Neural progenitor cell (in vitro differentiated cells): ENCODE measurements at regions not wholly inside any gene's neighbourhood (a gene's known extent, or its start where the extent isn't known, plus 50 kb on each side); places are given as distances from the start of the nearest gene placed in this dataset.

Experiments used
- CTCF ChIP-seq: fragments of 200-600 bp; sonication (generic); IDR thresholded peaks from 2 replicates; pipeline ENCODE4 v1.5.1; 2017; ENCODE audit warnings: antibody characterized with exemption, mild to moderate bottlenecking
- EZH2 ChIP-seq: fragments of 200-600 bp; sonication (generic); IDR thresholded peaks from 2 replicates; pipeline ENCODE4 v1.6.1; 2017; ENCODE audit warnings: antibody characterized with exemption, mild to moderate bottlenecking, moderate library complexity

DNA sequence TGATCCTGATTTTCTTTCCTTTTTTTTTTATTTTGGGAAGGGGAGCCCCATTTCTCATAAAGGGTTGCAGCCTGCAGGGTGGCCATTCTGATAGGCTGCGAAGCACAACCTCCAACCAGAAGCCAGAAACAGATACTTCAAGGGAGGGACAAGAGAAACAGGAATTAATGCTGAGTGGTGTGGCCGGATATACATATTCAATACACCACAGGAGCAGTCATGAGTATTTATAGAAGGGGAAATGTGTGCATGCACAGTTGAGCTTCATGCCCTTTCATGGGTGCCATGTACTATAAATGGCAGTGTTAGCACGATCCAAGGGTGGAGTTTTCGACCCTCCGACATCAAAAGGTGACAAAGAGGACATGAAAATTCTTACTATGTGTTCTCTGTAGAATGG lies 320.8 kb downstream of the CBLN1 start:
- TF ChIP-seq CTCF (no peak), EZH2 (no peak)
